ENCODE measurements at regions not wholly inside any gene's neighbourhood (a gene's known extent, or its start where the extent isn't known, plus 50 kb on each side); places are given as distances from the start of the nearest gene placed in this dataset.

DNA sequence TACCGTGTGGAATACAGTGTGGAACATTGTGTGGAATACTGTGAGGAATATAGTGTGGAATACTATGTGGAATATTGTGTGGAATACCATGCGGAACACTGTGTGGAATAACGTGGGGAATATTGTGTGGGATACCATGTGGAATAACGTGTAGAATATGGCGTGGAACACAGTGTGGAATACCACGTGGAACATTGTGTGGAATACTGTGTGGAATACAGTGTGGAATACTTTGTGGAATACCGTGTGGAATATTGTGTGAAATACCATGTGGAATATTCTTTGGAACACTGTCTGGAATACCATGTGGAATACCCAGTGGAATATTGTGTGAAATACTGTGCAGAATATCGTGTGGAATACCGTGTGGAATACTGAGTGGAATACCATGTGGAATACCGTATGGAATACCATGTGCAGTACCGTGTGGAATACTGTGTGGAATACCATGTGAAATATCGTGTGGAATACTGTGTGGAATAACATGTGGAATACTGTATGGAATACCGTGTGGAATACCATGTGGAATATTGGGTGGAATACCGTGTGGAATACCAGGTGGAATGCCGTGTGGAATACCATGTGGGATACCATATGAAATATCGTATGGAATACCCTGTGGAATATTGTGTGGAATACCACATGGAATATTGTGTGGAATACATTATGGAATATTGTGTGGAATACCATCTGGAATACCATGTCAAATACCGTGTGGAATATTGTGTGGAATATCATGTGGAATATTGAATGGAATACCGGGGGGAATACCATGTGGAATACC lies 133.1 kb upstream of the CHST15 start:
- Mint-ChIP-seq H3K36me3 (peaks cover 5 to 7% of the 10 kb centered on the region in 2 donors), H3K9me3 (peaks cover 0 to 13% (median 2%) of the 10 kb centered on the region in 7 donors), H3K4me1 (peaks cover 25 to 41% (median 27%) of the 10 kb centered on the region in 3 donors), H3K27me3 (peaks cover 0 to 4% (median 0%) of the 10 kb centered on the region in 3 donors), H3K27ac (peak overlapping the region in 5 of 6 donors; percentile 82 to 99 (median 98)), H3K4me3 (peak overlapping the region in 2 of 8 donors; percentile 77 to 94)
- DNase-seq = no peak
- no peak for ATAC-seq (ENCODE audit: low read depth in 2 of 2)

DNA sequence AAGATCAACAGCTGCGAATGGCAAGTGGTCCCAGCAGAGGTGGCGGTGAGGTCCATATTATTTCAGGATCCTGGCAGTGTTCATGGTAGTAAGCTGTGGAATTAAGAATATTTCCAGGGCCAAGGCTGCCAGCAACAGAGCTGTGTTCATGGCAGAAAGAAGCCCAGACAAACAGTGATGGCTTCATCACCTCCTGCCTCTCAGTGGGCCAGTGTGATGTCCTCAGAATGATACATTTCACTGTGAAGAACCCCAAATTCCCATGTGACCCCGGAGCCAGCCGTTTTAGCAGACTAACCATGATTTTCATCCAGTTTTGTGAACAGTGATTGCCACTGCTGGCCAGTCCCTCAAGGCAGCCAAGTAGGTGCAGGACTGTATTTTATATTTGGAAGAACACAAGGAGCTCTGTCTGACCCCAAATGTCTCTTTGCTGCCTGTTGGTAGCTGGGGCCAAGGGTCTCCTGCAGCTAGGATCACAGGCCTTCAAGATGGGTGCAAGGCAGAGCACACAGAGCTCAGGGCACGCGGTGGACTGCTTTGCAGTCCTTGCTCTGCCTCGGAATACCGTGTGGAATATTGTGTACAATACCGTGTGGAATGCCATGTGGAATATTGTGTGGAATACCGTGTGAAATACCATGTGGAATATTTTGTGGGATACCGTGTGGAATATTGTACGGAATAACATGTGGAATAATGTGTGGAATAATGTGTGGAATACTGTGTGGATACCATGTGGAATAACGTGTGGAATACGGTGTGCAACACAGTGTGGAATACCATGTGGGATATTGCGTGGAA lies 132.3 kb upstream of the CHST15 start:
- Mint-ChIP-seq H3K27me3 (peaks cover 0 to 4% (median 0%) of the 10 kb centered on the region in 3 donors), H3K36me3 (peaks cover 5 to 7% of the 10 kb centered on the region in 2 donors), H3K4me1 (peaks cover 33 to 40% (median 35%) of the 10 kb centered on the region in 3 donors), H3K4me3 (peak overlapping the region in 2 of 8 donors; percentile 77 to 94), H3K27ac (peak overlapping the region; percentile 35 to 99 (median 97)), H3K9me3 (peaks cover 0 to 13% (median 2%) of the 10 kb centered on the region in 7 donors)
- ATAC-seq (ENCODE audit: low read depth in 2 of 2) = peak; percentile 57 to 62
- DNase-seq = peak; percentile 57

- ATAC-seq (ENCODE audit: low read depth in 2 of 2) = peak in 1 of 2 donors; percentile 6
- H3K4me3 Mint-ChIP-seq = peak overlapping the region in 1 of 8 donors; percentile 94
- peaks cover 39 to 46% (median 41%) of the 10 kb centered on the region in 3 donors for H3K4me1 Mint-ChIP-seq
Measured at GRCh38 chr10:124225029-124225466, 131.7 kb upstream of the CHST15 start.

DNA sequence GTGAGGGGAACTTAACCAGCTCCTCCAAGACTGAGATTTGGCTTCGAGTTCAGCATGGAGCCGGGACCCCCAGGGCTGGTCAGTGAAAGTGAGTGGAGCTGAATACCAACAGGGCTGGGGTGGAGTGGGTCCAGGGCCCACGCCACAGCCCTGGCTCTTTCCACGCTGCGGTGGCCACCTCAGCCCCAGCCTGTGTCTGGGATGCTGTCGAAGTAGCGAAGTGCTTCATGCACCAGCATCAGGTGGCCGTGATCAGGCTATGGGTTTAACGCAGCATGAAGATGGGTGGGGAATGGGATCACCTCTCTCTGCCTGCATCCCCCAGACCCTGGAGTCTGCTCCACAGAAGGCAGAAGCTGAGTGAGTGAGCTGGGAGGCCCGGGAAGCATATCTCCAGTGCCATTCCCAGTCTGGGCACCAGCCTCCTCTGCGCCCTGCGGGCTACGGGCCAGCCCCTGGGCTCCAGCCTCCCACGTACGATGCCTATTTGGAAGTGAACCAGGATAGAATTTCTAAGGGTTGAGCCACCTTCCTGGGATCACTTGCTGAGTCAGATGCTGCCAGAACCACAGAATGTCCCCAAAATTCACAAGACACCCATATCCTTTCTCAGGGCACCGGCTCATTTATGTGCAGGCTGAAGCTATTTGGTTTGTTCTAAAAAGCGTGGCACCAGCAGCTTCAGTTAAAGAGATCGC lies 131.1 kb upstream of the CHST15 start:
- Mint-ChIP-seq H3K4me3 (peak overlapping the region in 1 of 8 donors; percentile 36), H3K27ac (peak overlapping the region in 1 of 6 donors; percentile 81), H3K9me3 (peaks cover 0 to 12% (median 2%) of the 10 kb centered on the region in 7 donors), H3K4me1 (peaks cover 43 to 49% (median 44%) of the 10 kb centered on the region in 3 donors), H3K36me3 (peaks cover 5 to 7% of the 10 kb centered on the region in 2 donors), H3K27me3 (peaks cover 0 to 6% (median 4%) of the 10 kb centered on the region in 3 donors)
- DNase-seq (no peak), ATAC-seq (ENCODE audit: low read depth in 2 of 2) (no peak)

More at GRCh38 chr10:124225029-124225466, 131.7 kb upstream of the CHST15 start:
- no peak for DNase-seq
- Mint-ChIP-seq H3K27me3 (peaks cover 0 to 4% (median under 1%) of the 10 kb centered on the region in 3 donors), H3K9me3 (peaks cover 0 to 13% (median 2%) of the 10 kb centered on the region in 7 donors), H3K27ac (peak overlapping the region in 3 of 6 donors; percentile 96 to 99 (median 99)), H3K36me3 (peaks cover 5 to 7% of the 10 kb centered on the region in 2 donors)

DNA sequence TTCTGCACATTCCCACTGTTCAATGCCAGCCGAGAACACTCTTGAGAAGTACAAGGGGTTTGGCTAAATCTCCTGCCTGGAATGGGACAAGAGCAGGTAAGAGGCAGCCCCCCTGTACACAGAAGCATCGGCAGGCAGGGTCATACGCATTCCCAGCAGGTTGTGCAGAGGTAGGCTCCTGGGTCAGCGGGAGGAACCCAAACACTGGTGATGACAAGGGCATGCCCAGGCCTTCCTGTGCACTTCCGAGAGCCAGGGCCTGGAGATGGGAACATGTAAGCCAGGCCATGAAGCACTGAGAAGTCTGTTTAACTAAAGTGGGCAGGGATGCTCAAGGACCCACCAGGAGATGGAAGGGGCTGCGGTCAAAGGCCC lies 130.3 kb upstream of the CHST15 start:
- Mint-ChIP-seq H3K9me3 (peaks cover 0 to 6% (median 2%) of the 10 kb centered on the region in 7 donors), H3K4me1 (peaks cover 43 to 48% (median 44%) of the 10 kb centered on the region in 3 donors), H3K4me3 (no peak overlapping the region), H3K36me3 (peaks cover 5 to 7% of the 10 kb centered on the region in 2 donors), H3K27me3 (peaks cover 0 to 14% (median 4%) of the 10 kb centered on the region in 3 donors), H3K27ac (no peak overlapping the region)
- DNase-seq (no peak), ATAC-seq (ENCODE audit: low read depth in 2 of 2) (no peak)

DNA sequence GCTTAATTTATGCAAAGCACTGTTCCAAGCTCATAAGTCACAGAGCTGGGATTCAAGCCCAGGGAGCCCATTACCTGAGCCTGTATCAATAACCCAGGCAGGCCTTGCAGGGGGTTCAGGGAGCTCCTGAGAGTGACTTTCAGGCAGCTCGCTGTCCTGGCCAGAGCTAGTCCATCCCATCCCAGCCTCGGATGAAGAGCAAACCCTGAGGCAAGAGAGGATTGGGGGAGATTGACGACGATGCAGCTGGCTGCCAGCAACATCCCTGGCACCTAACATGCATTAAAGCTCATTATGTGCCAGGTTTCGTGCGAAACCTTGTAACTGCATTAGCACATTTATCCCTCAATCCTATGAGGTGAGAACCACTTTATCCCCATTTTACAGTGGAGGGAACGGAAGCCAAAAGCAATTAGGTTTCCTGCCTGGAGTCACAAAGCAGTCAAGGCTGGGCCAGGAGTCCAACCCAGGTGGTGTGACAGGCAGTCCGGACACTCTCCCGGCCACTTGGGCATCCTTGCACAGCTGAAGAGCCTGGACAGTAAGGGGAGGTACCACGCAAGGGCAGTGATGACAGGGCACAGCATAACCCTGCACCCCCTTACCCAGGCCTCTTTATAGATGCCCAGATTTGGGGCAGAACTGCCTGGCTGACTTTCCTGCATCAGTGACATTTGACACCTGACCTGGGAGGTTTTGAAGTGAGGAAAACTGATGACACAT lies 129.8 kb upstream of the CHST15 start:
- Mint-ChIP-seq H3K4me3 (peak overlapping the region in 3 of 8 donors; percentile 77 to 90 (median 88)), H3K9me3 (peaks cover 0 to 6% (median 2%) of the 10 kb centered on the region in 7 donors), H3K27ac (peak overlapping the region in 1 of 6 donors; percentile 33), H3K4me1 (peaks cover 43 to 46% (median 44%) of the 10 kb centered on the region in 3 donors), H3K36me3 (peaks cover 5 to 7% of the 10 kb centered on the region in 2 donors), H3K27me3 (peaks cover 0 to 15% (median 4%) of the 10 kb centered on the region in 3 donors)
- DNase-seq (no peak), ATAC-seq (ENCODE audit: low read depth in 2 of 2) (no peak)

GRCh38 chr10:124222318-124222987 lies 129.1 kb upstream of the CHST15 start:
- Mint-ChIP-seq H3K9me3 (peaks cover 0 to 6% (median 0%) of the 10 kb centered on the region in 7 donors), H3K27me3 (peaks cover 0 to 16% (median 4%) of the 10 kb centered on the region in 3 donors), H3K27ac (peak overlapping the region in 4 of 6 donors; percentile 14 to 94 (median 80)), H3K4me1 (peaks cover 43 to 45% (median 44%) of the 10 kb centered on the region in 3 donors), H3K36me3 (peaks cover 5 to 7% of the 10 kb centered on the region in 2 donors), H3K4me3 (peak overlapping the region; percentile 60 to 90 (median 84))
- DNase-seq = no peak
- no peak for ATAC-seq (ENCODE audit: low read depth in 2 of 2)

DNA sequence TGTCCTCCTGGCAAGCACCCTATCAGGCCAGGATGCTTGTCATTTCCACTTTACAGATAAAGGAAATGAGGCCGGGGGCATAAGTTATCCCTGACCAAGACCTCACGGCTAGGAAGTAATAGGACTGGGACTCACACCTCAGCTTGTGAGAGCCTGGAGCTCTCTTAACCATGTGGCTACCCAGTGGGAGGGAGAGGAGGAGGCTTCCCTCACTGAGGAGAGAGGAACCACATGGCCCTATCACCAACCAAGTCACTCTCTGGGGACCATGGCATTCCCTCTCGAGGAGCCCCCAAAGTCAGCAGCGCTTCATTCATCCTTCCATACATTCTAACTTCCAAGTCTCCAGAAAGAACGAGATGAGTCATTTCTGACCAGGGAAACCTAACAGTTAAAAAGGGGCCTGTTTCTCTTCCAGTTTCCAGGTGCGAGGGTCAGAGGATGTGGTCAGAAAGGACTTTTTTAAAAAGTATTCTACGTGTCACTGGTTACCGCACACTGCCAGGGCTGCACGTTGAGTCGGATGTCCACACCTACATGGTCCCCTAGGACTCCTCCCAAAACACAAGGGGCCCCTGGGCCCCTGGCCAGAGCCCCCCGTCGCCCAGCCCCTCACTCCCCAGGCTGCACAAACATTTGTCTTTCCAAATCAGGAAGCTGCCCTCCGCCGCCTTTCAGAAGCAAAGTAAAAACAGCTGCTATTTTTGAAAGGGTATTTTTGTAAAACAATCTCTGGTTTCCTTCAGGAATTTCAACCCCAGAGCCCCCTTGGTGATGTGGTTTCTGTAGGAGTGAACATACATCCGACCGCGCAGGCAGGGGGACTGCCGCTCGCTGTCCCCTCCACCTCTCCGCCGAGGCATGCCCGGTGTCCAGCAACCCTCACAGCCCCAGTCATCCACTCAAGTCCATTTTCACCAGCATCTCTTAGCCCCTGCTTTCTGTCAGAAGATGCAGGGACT lies 128.2 kb upstream of the CHST15 start:
- Mint-ChIP-seq H3K27me3 (peaks cover 0 to 25% (median 4%) of the 10 kb centered on the region in 3 donors), H3K4me1 (peaks cover 42 to 46% (median 44%) of the 10 kb centered on the region in 3 donors), H3K4me3 (peak overlapping the region; percentile 60 to 90 (median 84)), H3K36me3 (peaks cover 5 to 7% of the 10 kb centered on the region in 2 donors), H3K9me3 (peaks cover 0 to 6% (median 0%) of the 10 kb centered on the region in 7 donors), H3K27ac (peak overlapping the region in 4 of 6 donors; percentile 73 to 94 (median 80))
- DNase-seq (peak; percentile 29), ATAC-seq (ENCODE audit: low read depth in 2 of 2) (peak; percentile 24 to 28)

DNA sequence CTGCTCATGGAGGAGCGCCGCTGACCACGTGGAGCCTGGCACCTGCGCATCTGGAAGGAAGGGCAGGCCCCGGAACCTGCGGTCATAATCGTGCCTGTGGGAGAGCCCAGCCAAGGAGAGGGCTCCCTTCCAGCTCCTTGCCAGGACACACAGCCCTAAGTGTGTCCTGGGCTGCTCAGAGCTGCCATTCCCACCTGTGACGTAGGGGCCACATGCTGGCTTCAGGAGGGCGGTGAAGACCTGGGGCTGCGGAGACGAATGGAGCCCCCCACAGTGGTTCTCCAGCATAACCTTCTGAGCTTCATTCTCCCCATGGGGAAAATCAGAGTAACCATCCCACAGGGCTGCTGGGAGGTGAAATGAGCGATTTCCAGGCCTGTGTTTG lies 127.6 kb upstream of the CHST15 start:
- peak overlapping the region in 2 of 6 donors; percentile 41 to 67 for H3K27ac Mint-ChIP-seq
- ATAC-seq (ENCODE audit: low read depth in 2 of 2) (no peak), DNase-seq (no peak)
- H3K36me3 Mint-ChIP-seq = peaks cover 3 to 4% of the 10 kb centered on the region in 2 donors
- peaks cover 0 to 25% (median 3%) of the 10 kb centered on the region in 3 donors for H3K27me3 Mint-ChIP-seq
- H3K9me3 Mint-ChIP-seq = peaks cover 0 to 2% (median 0%) of the 10 kb centered on the region in 7 donors
- H3K4me3 Mint-ChIP-seq = peak overlapping the region in 7 of 8 donors; percentile 31 to 90 (median 84)
- H3K4me1 Mint-ChIP-seq = peaks cover 36 to 46% (median 42%) of the 10 kb centered on the region in 3 donors

- ATAC-seq (ENCODE audit: low read depth in 2 of 2) = no peak
- peak overlapping the region in 7 of 8 donors; percentile 30 to 84 (median 71) for H3K4me3 Mint-ChIP-seq
Measured at GRCh38 chr10:124220547-124220946, 127.1 kb upstream of the CHST15 start.

GRCh38 chr10:124219655-124220054 lies 126.3 kb upstream of the CHST15 start:
- no peak for DNase-seq
- Mint-ChIP-seq H3K27me3 (peaks cover 0 to 25% (median 0%) of the 10 kb centered on the region in 3 donors), H3K4me3 (no peak overlapping the region), H3K9me3 (no peaks in the 10 kb centered on the region), H3K27ac (no peak overlapping the region), H3K4me1 (peaks cover 33 to 43% (median 36%) of the 10 kb centered on the region in 3 donors), H3K36me3 (no peaks in the 10 kb centered on the region)
- no peak for ATAC-seq (ENCODE audit: low read depth in 2 of 2)

More at GRCh38 chr10:124220547-124220946, 127.1 kb upstream of the CHST15 start:
- Mint-ChIP-seq H3K27me3 (peaks cover 0 to 25% (median 0%) of the 10 kb centered on the region in 3 donors), H3K36me3 (no peaks in the 10 kb centered on the region), H3K9me3 (no peaks in the 10 kb centered on the region), H3K4me1 (peaks cover 33 to 43% (median 38%) of the 10 kb centered on the region in 3 donors), H3K27ac (peak overlapping the region in 2 of 6 donors; percentile 24 to 67)
- no peak for DNase-seq

Data from naive B cell (primary cell).